GM10266 (cell line): ENCODE measurements at regions not wholly inside any gene's neighbourhood (a gene's known extent, or its start where the extent isn't known, plus 50 kb on each side); places are given as distances from the start of the nearest gene placed in this dataset.

Experiments
- DNase-seq: peaks from one replicate; pipeline ENCODE4 v3.0.0; 2012; ENCODE audit errors: extremely low spot score
- TF ChIP-seq, protein P1 (sequence below): IDR thresholded peaks from 2 replicates; pipeline ENCODE4 v1.5.1; 2012; ENCODE audit warnings: mild to moderate bottlenecking, low read depth; ENCODE audit not compliant: control insufficient read depth, insufficient read depth; ENCODE audit errors: missing control alignments

DNA sequence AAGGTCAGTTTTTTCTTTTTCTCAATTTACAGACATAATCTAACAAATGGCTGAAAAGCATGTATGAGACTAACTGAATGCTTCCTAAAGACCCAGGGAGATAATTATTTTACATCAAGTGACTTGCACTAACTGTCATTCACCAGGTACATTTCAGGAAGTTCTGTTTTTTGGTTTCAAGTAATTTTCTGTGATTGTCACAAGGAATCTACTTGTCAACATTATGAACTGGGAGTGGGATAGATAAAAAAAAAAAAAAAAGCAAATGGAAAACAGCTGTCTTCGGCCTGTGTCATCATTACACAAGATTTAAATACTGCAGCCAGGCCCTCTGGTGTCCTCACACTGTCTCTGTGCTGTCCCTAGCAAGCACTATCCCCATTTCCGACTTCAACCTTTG is 379.0 kb upstream of the HTR1E start:
- TF ChIP-seq, protein P1, sequence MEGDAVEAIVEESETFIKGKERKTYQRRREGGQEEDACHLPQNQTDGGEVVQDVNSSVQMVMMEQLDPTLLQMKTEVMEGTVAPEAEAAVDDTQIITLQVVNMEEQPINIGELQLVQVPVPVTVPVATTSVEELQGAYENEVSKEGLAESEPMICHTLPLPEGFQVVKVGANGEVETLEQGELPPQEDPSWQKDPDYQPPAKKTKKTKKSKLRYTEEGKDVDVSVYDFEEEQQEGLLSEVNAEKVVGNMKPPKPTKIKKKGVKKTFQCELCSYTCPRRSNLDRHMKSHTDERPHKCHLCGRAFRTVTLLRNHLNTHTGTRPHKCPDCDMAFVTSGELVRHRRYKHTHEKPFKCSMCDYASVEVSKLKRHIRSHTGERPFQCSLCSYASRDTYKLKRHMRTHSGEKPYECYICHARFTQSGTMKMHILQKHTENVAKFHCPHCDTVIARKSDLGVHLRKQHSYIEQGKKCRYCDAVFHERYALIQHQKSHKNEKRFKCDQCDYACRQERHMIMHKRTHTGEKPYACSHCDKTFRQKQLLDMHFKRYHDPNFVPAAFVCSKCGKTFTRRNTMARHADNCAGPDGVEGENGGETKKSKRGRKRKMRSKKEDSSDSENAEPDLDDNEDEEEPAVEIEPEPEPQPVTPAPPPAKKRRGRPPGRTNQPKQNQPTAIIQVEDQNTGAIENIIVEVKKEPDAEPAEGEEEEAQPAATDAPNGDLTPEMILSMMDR, result no peak
- DNase-seq, result no peak

DNA sequence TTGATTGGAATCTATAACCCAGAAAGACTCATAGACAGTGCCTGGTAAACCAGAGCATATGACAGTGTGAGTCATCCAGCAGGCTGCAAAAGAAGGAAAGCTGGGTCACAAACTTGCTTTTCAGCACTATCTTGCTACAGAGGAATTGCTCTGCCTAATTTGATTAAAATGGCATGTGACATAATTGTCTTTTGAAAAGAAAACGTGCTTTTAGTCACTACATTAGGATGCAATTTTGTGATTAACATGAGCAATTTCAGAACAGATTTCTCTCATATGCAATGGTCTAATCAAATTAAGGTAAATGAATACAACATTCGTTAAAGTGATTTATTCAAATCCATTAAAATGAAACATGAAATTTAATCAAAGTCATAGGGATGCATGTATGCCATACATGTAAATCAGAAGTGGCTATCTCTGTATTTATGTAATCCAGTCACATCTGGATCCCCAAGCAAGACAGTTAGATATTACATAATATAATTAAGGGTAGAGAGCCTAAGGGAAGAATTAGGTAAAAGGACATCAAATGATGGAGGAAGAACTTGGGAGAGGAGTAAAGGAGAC is 400.0 kb upstream of the HTR1E start:
- TF ChIP-seq, protein P1, result no peak
- no peak for DNase-seq

DNA sequence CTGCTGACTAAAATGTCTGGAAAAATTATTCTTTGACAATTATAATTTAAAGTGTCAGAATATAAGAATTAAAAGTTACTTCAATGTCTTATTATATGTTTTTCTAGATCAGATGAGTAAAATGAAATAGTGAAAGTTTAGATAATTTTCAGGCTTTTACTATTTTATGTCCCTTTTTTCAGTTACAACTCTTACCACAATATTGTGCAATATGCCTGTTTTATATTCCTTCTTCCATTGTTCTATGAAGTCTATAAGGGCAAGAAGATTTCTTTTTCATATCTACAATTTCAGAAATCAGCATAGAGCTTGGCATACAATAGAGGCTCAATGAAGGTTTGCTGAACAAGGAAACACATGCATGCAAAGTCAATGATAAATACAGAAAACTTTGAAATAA is 401.2 kb upstream of the HTR1E start:
- TF ChIP-seq, protein P1, result no peak
- DNase-seq, result no peak

DNA sequence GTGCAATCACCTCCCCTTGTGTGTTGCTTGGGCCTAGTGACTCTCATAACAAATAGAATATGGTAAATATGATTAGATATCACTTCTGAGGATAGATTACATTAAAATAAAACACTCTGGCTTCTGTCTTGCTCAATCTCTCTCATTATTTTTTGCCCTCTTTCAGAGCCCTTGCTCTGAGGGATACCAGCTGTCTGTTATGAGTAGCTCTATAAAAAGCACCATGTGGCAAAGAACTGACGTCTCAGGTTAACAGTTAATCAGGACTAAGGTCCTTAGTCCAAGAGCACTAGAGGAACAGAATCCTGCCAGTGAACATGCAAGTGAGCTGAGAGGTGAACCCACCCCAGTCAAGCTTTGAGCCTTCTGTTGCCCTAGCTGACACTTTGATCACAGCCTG is 402.2 kb upstream of the HTR1E start:
- no peak for DNase-seq
- TF ChIP-seq, protein P1, result no peak

DNA sequence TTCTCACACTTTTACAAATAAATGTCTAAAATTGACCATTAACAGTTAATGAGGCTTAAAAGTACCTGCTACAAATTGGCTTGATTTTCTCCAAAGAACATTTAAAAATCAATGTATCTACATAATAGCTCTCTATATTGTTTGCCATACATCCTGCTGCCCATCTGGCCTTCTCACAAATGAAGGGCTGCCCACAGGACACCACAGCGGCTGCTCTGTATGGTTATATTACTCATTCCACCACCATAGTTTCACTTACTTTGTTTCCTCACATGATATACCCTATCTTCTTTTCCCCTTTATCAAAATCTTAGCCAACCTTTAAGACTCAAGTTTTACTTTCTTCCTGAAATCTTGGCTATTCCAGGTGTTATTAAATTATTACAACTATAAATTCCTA is 407.7 kb upstream of the HTR1E start:
- no peak for DNase-seq
- TF ChIP-seq, protein P1, result no peak

DNA sequence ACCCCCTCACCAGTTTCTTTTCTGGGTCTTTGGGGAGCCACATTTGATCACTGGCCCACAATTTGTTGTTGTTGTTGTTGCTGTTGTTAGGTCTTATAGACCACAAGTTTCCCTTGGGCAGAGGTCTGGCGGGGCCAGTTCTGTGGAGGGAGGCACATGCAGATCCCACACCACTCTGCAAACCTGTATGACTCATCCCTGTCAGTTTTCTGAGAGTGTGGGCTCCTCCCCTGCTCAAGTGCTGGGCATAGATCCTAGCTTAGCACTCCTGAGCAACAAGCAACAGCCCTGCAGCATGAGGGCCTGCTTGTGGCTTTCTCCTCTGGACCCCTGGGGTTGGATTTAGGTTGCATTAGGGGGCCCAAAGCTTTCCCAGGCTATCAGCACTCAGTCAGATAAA is 411.1 kb upstream of the HTR1E start:
- no peak for DNase-seq
- TF ChIP-seq, protein P1, result no peak

DNA sequence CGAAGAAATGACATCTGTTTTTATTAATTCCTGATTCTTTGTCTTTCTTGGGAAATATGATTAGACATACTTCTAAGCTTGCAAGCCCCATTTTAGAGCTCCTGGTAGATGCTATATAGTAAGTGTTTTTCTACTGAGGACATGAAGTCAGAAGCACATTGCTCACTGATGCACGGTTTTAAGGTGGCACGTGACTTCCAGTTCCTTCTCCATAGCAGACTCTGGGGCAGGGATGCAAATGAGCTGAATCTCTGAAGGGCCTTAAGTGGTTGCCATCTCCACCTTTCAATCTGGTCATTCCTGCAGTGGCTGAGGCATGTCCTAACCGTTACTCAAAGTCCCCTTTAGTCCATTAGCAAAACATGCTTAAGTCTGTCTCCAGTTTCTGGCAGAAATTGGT is 421.2 kb upstream of the HTR1E start:
- TF ChIP-seq, protein P1, result no peak

DNA sequence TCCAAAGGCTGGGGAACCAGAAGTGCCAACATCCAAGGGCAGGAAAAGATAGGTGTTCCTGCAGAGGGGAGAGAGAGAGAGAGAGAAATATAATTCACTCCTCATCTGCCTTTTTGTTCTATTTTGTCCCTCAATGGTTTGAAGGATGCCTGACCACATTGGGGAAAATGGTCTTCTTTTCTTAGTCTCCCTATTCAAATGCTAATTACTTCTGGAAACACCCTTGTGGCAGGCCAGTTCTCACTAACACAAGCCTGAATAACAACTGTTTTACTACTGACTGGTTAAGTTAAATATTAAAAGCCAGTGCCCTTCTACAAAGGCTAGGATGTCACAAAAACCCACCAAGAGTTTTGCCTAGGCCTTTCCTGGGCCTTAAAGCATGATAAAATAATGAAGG is 425.4 kb upstream of the HTR1E start:
- DNase-seq, result no peak
- TF ChIP-seq, protein P1, result no peak

More for the DNA sequence above, 421.2 kb upstream of the HTR1E start:
- no peak for DNase-seq
